AG20443 (cell line): ENCODE measurements at regions not wholly inside any gene's neighbourhood (a gene's known extent, or its start where the extent isn't known, plus 50 kb on each side); places are given as distances from the start of the nearest gene placed in this dataset.
"Not testable (repeated sequence)": the region's sequence is repeated elsewhere in the genome, so short reads cannot be mapped to it uniquely, and the experiment has no call there.

ENCODE experiments used
- DNase-seq: peaks from one replicate; pipeline ENCODE4 v3.0.0; 2012; ENCODE audit warnings: low spot score, mixed read lengths

GRCh38 chr14:80055667-80056496 lies 155.4 kb downstream of the DIO2 start:
- peak; percentile 75 for DNase-seq

- peak; percentile 10 for DNase-seq
Observed at GRCh38 chr14:80055226-80055625, 156.1 kb downstream of the DIO2 start.

GRCh38 chr14:80054020-80054419 lies 157.3 kb downstream of the DIO2 start:
- no peak for DNase-seq

GRCh38 chr14:80049055-80049454 lies 162.2 kb downstream of the DIO2 start:
- no peak for DNase-seq

- no peak for DNase-seq
Observed at GRCh38 chr14:80047761-80048160, 163.5 kb downstream of the DIO2 start.

GRCh38 chr14:80037349-80037748 lies 174.0 kb downstream of the DIO2 start:
- DNase-seq = no peak

- no peak for DNase-seq
Observed at GRCh38 chr14:80024417-80024816, 186.9 kb downstream of the DIO2 start.

GRCh38 chr14:80018476-80018875 lies 192.8 kb downstream of the DIO2 start:
- DNase-seq = not testable (repeated sequence)

GRCh38 chr14:80017795-80018194 lies 193.5 kb downstream of the DIO2 start:
- DNase-seq = no peak

- DNase-seq = not testable (repeated sequence)
Observed at GRCh38 chr14:80010245-80010644, 201.1 kb downstream of the DIO2 start.

GRCh38 chr14:80005561-80005960 lies 205.7 kb downstream of the DIO2 start:
- no peak for DNase-seq

GRCh38 chr14:80004871-80005270 lies 206.4 kb downstream of the DIO2 start:
- DNase-seq = no peak

- DNase-seq = no peak
Observed at GRCh38 chr14:80003138-80003537, 208.2 kb downstream of the DIO2 start.

- DNase-seq = no peak
Observed at GRCh38 chr14:79997509-79998208, 213.6 kb downstream of the DIO2 start.

GRCh38 chr14:79992407-79993198 lies 218.7 kb downstream of the DIO2 start:
- DNase-seq = no peak

GRCh38 chr14:79991866-79992265 lies 219.4 kb downstream of the DIO2 start:
- DNase-seq = no peak

GRCh38 chr14:79989990-79990389 lies 221.3 kb downstream of the DIO2 start:
- DNase-seq = no peak

- no peak for DNase-seq
Observed at GRCh38 chr14:79986251-79986650, 225.1 kb downstream of the DIO2 start.

- no peak for DNase-seq
Observed at GRCh38 chr14:79972230-79972629, 239.1 kb downstream of the DIO2 start.

- DNase-seq = peak; percentile 30
Observed at GRCh38 chr14:79971330-79971729, 240.0 kb downstream of the DIO2 start.

GRCh38 chr14:79967453-79967852 lies 243.9 kb downstream of the DIO2 start:
- no peak for DNase-seq

GRCh38 chr14:79967001-79967400 lies 244.3 kb downstream of the DIO2 start:
- no peak for DNase-seq

GRCh38 chr14:79965896-79966295 lies 245.4 kb downstream of the DIO2 start:
- no peak for DNase-seq
